ENCODE measurements at regions not wholly inside any gene's neighbourhood (a gene's known extent, or its start where the extent isn't known, plus 50 kb on each side); places are given as distances from the start of the nearest gene placed in this dataset.

GRCh38 chr2:107737756-107738155 is 88.9 kb upstream of the RGPD4 start:
- no peak for DNase-seq
- no peaks in the 10 kb centered on the region for H3K4me1 Mint-ChIP-seq (ENCODE audit: low read depth)

GRCh38 chr2:107738266-107738665 is 88.4 kb upstream of the RGPD4 start:
- no peak for TF ChIP-seq CTCF (IDR thresholded peaks at IDR 0.05)
- H3K27me3 Mint-ChIP-seq (ENCODE audit: insufficient read depth) = no peaks in the 10 kb centered on the region; the same call in 1 of the 2 replicates
- H3K9me3 Mint-ChIP-seq = peaks cover 5% of the 10 kb centered on the region
- DNase-seq = no peak
- H3K27ac Mint-ChIP-seq = no peak overlapping the region
- H3K36me3 Mint-ChIP-seq (ENCODE audit: low read depth) = no peaks in the 10 kb centered on the region
- no peaks in the 10 kb centered on the region for H3K4me1 Mint-ChIP-seq (ENCODE audit: low read depth)
- no peak overlapping the region for H3K4me3 Mint-ChIP-seq

More at GRCh38 chr2:107737756-107738155, 88.9 kb upstream of the RGPD4 start:
- H3K27me3 Mint-ChIP-seq (ENCODE audit: insufficient read depth) = no peaks in the 10 kb centered on the region
- H3K9me3 Mint-ChIP-seq = peaks cover 5% of the 10 kb centered on the region
- no peaks in the 10 kb centered on the region for H3K36me3 Mint-ChIP-seq (ENCODE audit: low read depth)
- H3K27ac Mint-ChIP-seq = no peak overlapping the region
- no peak overlapping the region for H3K4me3 Mint-ChIP-seq
- no peak for TF ChIP-seq CTCF (IDR thresholded peaks at IDR 0.05)

GRCh38 chr2:107740300-107740699 is 86.4 kb upstream of the RGPD4 start:
- Mint-ChIP-seq H3K27me3 (ENCODE audit: insufficient read depth) (no peaks in the 10 kb centered on the region; the same call in 1 of the 2 replicates), H3K27ac (no peak overlapping the region), H3K4me1 (ENCODE audit: low read depth) (no peaks in the 10 kb centered on the region), H3K36me3 (ENCODE audit: low read depth) (no peaks in the 10 kb centered on the region), H3K4me3 (no peak overlapping the region), H3K9me3 (peaks cover 5% of the 10 kb centered on the region)
- TF ChIP-seq CTCF (IDR thresholded peaks at IDR 0.05) = no peak
- DNase-seq = no peak

GRCh38 chr2:107742460-107743027 is 84.1 kb upstream of the RGPD4 start:
- peaks cover 5% of the 10 kb centered on the region for H3K9me3 Mint-ChIP-seq
- TF ChIP-seq CTCF (IDR thresholded peaks at IDR 0.05) = no peak

GRCh38 chr2:107743274-107743673 is 83.4 kb upstream of the RGPD4 start:
- H3K4me1 Mint-ChIP-seq (ENCODE audit: low read depth) = no peaks in the 10 kb centered on the region
- no peak overlapping the region for H3K27ac Mint-ChIP-seq
- H3K4me3 Mint-ChIP-seq = no peak overlapping the region
- DNase-seq = no peak
- H3K27me3 Mint-ChIP-seq (ENCODE audit: insufficient read depth) = no peaks in the 10 kb centered on the region; the same call in 1 of the 2 replicates
- H3K36me3 Mint-ChIP-seq (ENCODE audit: low read depth) = no peaks in the 10 kb centered on the region
- TF ChIP-seq CTCF (IDR thresholded peaks at IDR 0.05) = no peak
- peaks cover 12% of the 10 kb centered on the region for H3K9me3 Mint-ChIP-seq

More at GRCh38 chr2:107742460-107743027, 84.1 kb upstream of the RGPD4 start:
- Mint-ChIP-seq H3K4me1 (ENCODE audit: low read depth) (no peaks in the 10 kb centered on the region), H3K27ac (no peak overlapping the region), H3K27me3 (ENCODE audit: insufficient read depth) (no peaks in the 10 kb centered on the region; the same call in 1 of the 2 replicates), H3K4me3 (no peak overlapping the region), H3K36me3 (ENCODE audit: low read depth) (no peaks in the 10 kb centered on the region)
- no peak for DNase-seq

Measured in HFFc6 (cell line).